ENCODE measurements at regions not wholly inside any gene's neighbourhood (a gene's known extent, or its start where the extent isn't known, plus 50 kb on each side); places are given as distances from the start of the nearest gene placed in this dataset.
A peak's percentile ranks its signal among the peaks of the same experiment; 100 is the strongest.
"Not testable (repeated sequence)": the region's sequence is repeated elsewhere in the genome, so short reads cannot be mapped to it uniquely, and the experiment has no call there.

- Mint-ChIP-seq H3K9me3 (ENCODE audit: unreplicated experiment) (no peaks in the 10 kb centered on the region), H3K27ac (ENCODE audit: unreplicated experiment) (peak overlapping the region; percentile 77), H3K4me3 (ENCODE audit: unreplicated experiment) (peak overlapping the region; percentile 52), H3K4me1 (ENCODE audit: low read depth, unreplicated experiment) (peaks cover 16% of the 10 kb centered on the region), H3K36me3 (ENCODE audit: insufficient read depth, unreplicated experiment) (peaks cover 38% of the 10 kb centered on the region), H3K27me3 (ENCODE audit: insufficient read depth, unreplicated experiment) (peaks cover 3% of the 10 kb centered on the region)
- Histone ChIP-seq H3K36me3 (ENCODE audit: control insufficient read depth, insufficient read depth, low read length) (no peaks in the 10 kb centered on the region), H3K4me1 (peaks cover 22% of the 10 kb centered on the region), H3K27me3 (replicated peaks; ENCODE audit: control insufficient read depth, insufficient read depth, low read length) (no peaks in the 10 kb centered on the region), H3K4me3 (ENCODE audit: low read depth, low read length) (no peak overlapping the region), H3K9me3 (no peaks in the 10 kb centered on the region)
- TF ChIP-seq, protein P1, sequence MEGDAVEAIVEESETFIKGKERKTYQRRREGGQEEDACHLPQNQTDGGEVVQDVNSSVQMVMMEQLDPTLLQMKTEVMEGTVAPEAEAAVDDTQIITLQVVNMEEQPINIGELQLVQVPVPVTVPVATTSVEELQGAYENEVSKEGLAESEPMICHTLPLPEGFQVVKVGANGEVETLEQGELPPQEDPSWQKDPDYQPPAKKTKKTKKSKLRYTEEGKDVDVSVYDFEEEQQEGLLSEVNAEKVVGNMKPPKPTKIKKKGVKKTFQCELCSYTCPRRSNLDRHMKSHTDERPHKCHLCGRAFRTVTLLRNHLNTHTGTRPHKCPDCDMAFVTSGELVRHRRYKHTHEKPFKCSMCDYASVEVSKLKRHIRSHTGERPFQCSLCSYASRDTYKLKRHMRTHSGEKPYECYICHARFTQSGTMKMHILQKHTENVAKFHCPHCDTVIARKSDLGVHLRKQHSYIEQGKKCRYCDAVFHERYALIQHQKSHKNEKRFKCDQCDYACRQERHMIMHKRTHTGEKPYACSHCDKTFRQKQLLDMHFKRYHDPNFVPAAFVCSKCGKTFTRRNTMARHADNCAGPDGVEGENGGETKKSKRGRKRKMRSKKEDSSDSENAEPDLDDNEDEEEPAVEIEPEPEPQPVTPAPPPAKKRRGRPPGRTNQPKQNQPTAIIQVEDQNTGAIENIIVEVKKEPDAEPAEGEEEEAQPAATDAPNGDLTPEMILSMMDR (IDR thresholded peaks at IDR 0.05; ENCODE audit: insufficient read depth in 1 of 2, low read depth in 1 of 2, low read length in 1 of 2, severe bottlenecking in 1 of 2, unreplicated experiment in 1 of 2), result peak; percentile 60 to 79
- intact Hi-C loops (cut with micrococcal nuclease; ENCODE audit: unreplicated experiment), result loop anchor here (1.0 kb wide), 1 partner anchor 24 kb away; no protein-coding TSS in a partner anchor
- no TSS peak for BruUV-seq (replicated peaks)
- ChIA-PET POLR2A (interaction anchor here (0.6 to 1.8 kb wide), 5 partner anchors 12 to 649 kb away, joined by 3 to 9 read pairs (median 4); a partner anchor contains a TSS), CTCF (interaction anchor here (0.6 to 2.0 kb wide), 13 partner anchors 11 to 1538 kb away, joined by 3 to 25 read pairs (median 4); a partner anchor contains a TSS)
- DNase-seq, result peak; percentile 56 to 88
Observed at GRCh38 chr6:27795697-27796494, 116.3 kb downstream of the OR2B2 start.

- peak overlapping the region; percentile 87 for H3K4me3 Mint-ChIP-seq (ENCODE audit: unreplicated experiment)
- intact Hi-C loops (cut with micrococcal nuclease; ENCODE audit: unreplicated experiment), result no loop called here
- POLR2A ChIA-PET, result no interaction called here
Observed at GRCh38 chr6:27791182-27791943, 120.8 kb downstream of the OR2B2 start.

GRCh38 chr6:27788376-27788775, 123.8 kb downstream of the OR2B2 start:
- intact Hi-C loops (cut with micrococcal nuclease; ENCODE audit: unreplicated experiment); H3K9me3 Mint-ChIP-seq (ENCODE audit: unreplicated experiment); H3K4me3 ChIP-seq (ENCODE audit: low read depth, low read length); H3K36me3 ChIP-seq (ENCODE audit: control insufficient read depth, insufficient read depth, low read length); BruUV-seq (replicated peaks); H3K27ac Mint-ChIP-seq (ENCODE audit: unreplicated experiment); H3K4me3 Mint-ChIP-seq (ENCODE audit: unreplicated experiment); H3K4me1 ChIP-seq; H3K27me3 ChIP-seq (replicated peaks; ENCODE audit: control insufficient read depth, insufficient read depth, low read length); POLR2A ChIA-PET; H3K9me3 ChIP-seq; DNase-seq; H3K27me3 Mint-ChIP-seq (ENCODE audit: insufficient read depth, unreplicated experiment): not testable (repeated sequence)
- CTCF ChIA-PET, result interaction anchor here (1.2 kb wide), 1 partner anchor 35 kb away, joined by 3 read pairs; no protein-coding TSS in a partner anchor
- Mint-ChIP-seq H3K36me3 (ENCODE audit: insufficient read depth, unreplicated experiment) (peaks cover 22% of the 10 kb centered on the region), H3K4me1 (ENCODE audit: low read depth, unreplicated experiment) (peaks cover 12% of the 10 kb centered on the region)

More at GRCh38 chr6:27791182-27791943, 120.8 kb downstream of the OR2B2 start:
- H3K9me3 Mint-ChIP-seq (ENCODE audit: unreplicated experiment), result no peaks in the 10 kb centered on the region
- Histone ChIP-seq H3K27me3 (replicated peaks; ENCODE audit: control insufficient read depth, insufficient read depth, low read length) (no peaks in the 10 kb centered on the region), H3K4me1 (peaks cover 22% of the 10 kb centered on the region), H3K4me3 (ENCODE audit: low read depth, low read length) (peak overlapping the region; percentile 44), H3K36me3 (ENCODE audit: control insufficient read depth, insufficient read depth, low read length) (no peaks in the 10 kb centered on the region), H3K9me3 (no peaks in the 10 kb centered on the region)
- H3K4me1 Mint-ChIP-seq (ENCODE audit: low read depth, unreplicated experiment), result peaks cover 9% of the 10 kb centered on the region
- H3K36me3 Mint-ChIP-seq (ENCODE audit: insufficient read depth, unreplicated experiment), result peaks cover 38% of the 10 kb centered on the region
- no TSS peak for BruUV-seq (replicated peaks)
- DNase-seq, result peak; percentile 65 to 80
- CTCF ChIA-PET, result no interaction called here
- H3K27ac Mint-ChIP-seq (ENCODE audit: unreplicated experiment), result peak overlapping the region; percentile 92
- TF ChIP-seq, protein P1 (IDR thresholded peaks at IDR 0.05; ENCODE audit: insufficient read depth in 1 of 2, low read depth in 1 of 2, low read length in 1 of 2, severe bottlenecking in 1 of 2, unreplicated experiment in 1 of 2), result no peak
- H3K27me3 Mint-ChIP-seq (ENCODE audit: insufficient read depth, unreplicated experiment), result peaks cover 3% of the 10 kb centered on the region
